ENCODE measurements at regions not wholly inside any gene's neighbourhood (a gene's known extent, or its start where the extent isn't known, plus 50 kb on each side); places are given as distances from the start of the nearest gene placed in this dataset.

DNA sequence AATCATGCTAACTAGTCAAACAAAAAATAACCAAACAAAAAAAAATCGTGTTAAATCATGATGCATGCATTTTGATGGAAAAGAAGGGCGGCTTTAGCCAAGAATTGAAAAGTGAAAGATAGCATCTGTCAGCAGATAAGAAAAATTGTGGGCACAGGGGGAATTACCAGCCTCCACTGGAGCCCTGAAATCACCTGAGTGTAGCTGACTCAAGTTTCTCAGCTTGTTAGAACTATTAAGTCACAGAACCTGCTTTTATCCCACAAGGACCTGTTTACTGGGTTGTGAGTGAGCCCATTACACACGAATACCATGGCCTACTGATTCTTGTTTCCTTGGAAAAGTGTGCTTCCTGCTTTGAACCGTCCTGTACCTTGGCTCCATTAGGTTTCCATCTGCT, 85.2 kb downstream of the COX18 start:
- H3K9me3 ChIP-seq (ENCODE audit: control insufficient read depth, low read depth, low read length), result no peaks in the 10 kb centered on the region
- H2BK15ac ChIP-seq (ENCODE audit: low read depth, low read length), result no peak overlapping the region
- H4K8ac ChIP-seq (replicated peaks; ENCODE audit: insufficient read length, low read depth, low read length), result no peak overlapping the region
- TF ChIP-seq, protein P1, sequence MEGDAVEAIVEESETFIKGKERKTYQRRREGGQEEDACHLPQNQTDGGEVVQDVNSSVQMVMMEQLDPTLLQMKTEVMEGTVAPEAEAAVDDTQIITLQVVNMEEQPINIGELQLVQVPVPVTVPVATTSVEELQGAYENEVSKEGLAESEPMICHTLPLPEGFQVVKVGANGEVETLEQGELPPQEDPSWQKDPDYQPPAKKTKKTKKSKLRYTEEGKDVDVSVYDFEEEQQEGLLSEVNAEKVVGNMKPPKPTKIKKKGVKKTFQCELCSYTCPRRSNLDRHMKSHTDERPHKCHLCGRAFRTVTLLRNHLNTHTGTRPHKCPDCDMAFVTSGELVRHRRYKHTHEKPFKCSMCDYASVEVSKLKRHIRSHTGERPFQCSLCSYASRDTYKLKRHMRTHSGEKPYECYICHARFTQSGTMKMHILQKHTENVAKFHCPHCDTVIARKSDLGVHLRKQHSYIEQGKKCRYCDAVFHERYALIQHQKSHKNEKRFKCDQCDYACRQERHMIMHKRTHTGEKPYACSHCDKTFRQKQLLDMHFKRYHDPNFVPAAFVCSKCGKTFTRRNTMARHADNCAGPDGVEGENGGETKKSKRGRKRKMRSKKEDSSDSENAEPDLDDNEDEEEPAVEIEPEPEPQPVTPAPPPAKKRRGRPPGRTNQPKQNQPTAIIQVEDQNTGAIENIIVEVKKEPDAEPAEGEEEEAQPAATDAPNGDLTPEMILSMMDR (conservative IDR thresholded peaks at IDR 0.05), result no peak
- H3K23me2 ChIP-seq (ENCODE audit: insufficient read length, low read depth, low read length, poor library complexity, severe bottlenecking), result no peaks in the 10 kb centered on the region
- no peak overlapping the region for H2BK120ac ChIP-seq (ENCODE audit: low read depth, low read length, poor library complexity, severe bottlenecking)
- no peak overlapping the region for H3K14ac ChIP-seq (ENCODE audit: insufficient read depth, low read length)
- no peak overlapping the region for H2AK5ac ChIP-seq (ENCODE audit: insufficient read length, low read length)
- H3K56ac ChIP-seq (ENCODE audit: insufficient read length, low read depth, low read length), result no peak overlapping the region
- H2BK20ac ChIP-seq (ENCODE audit: low read depth, low read length, poor library complexity, severe bottlenecking), result no peak overlapping the region
- H4K91ac ChIP-seq (ENCODE audit: insufficient read length, low read depth, low read length), result no peak overlapping the region
- no peak overlapping the region for H3K9ac ChIP-seq (ENCODE audit: extremely low read depth, insufficient read length, low read length)
- H3K27me3 ChIP-seq (ENCODE audit: insufficient read depth, low read length), result no peaks in the 10 kb centered on the region
- H3T11ph ChIP-seq (ENCODE audit: low read length), result no peak overlapping the region
- H3K36me3 Mint-ChIP-seq (ENCODE audit: insufficient read depth in 1 of 3, low read depth in 3 of 3), result no peaks in the 10 kb centered on the region
- H3K79me2 ChIP-seq (ENCODE audit: insufficient read depth, low read length), result no peaks in the 10 kb centered on the region
- no peak overlapping the region for H3K4me3 Mint-ChIP-seq
- no peak overlapping the region; a peak in 1 of 7 replicates for H3K27ac Mint-ChIP-seq
- no peaks in the 10 kb centered on the region for H4K20me1 ChIP-seq (ENCODE audit: control insufficient read depth, insufficient read depth, insufficient read length)
- no peak overlapping the region for H3K23ac ChIP-seq (ENCODE audit: insufficient read length, low read depth, low read length)
- H3K4me1 Mint-ChIP-seq, result peaks cover 14 to 20% of the 10 kb centered on the region in 2 experiments
- no peaks in the 10 kb centered on the region for H3K9me3 Mint-ChIP-seq
- no peak for DNase-seq
- no peak overlapping the region for H2BK12ac ChIP-seq (ENCODE audit: insufficient read length, low read depth, low read length)
- no peak overlapping the region for H2AFZ ChIP-seq (ENCODE audit: low read length)
- WGBS (ENCODE audit: extremely low coverage, insufficient read length, low lambda C conversion rate), result no CpG with 5 or more reads among the region's 4 CpGs
- no peak overlapping the region for H3K4me2 ChIP-seq (ENCODE audit: insufficient read depth, insufficient read length, low read length)
- H3K27ac ChIP-seq (ENCODE audit: insufficient read length, low read depth, low read length), result no peak overlapping the region
- H3K18ac ChIP-seq (ENCODE audit: insufficient read length, low read depth, low read length), result no peak overlapping the region
- no peak overlapping the region for H2BK5ac ChIP-seq (ENCODE audit: insufficient read length, low read length)
- H4K5ac ChIP-seq (ENCODE audit: insufficient read length, low read depth, low read length), result no peak overlapping the region
- H3K4ac ChIP-seq (ENCODE audit: low read depth, low read length), result no peak overlapping the region
- peaks cover 12% of the 10 kb centered on the region; the same call in 1 of the 2 replicates for H3K4me1 ChIP-seq (ENCODE audit: insufficient read depth, low read length)
- H3K79me1 ChIP-seq (ENCODE audit: insufficient read depth, low read depth, low read length, poor library complexity, severe bottlenecking), result no peaks in the 10 kb centered on the region
- H3K27me3 Mint-ChIP-seq (ENCODE audit: low read depth), result no peaks in the 10 kb centered on the region; the same call in none of the 2 replicates

All from H9 (cell line).